ENCODE measurements at regions not wholly inside any gene's neighbourhood (a gene's known extent, or its start where the extent isn't known, plus 50 kb on each side); places are given as distances from the start of the nearest gene placed in this dataset.

GRCh38 chr5:120738568-120738967 is 274.5 kb downstream of the PRR16 start:
- no peak for DNase-seq (ENCODE audit: low read depth)

- no peak for DNase-seq (ENCODE audit: low read depth)
Measured at GRCh38 chr5:120740989-120741388, 276.9 kb downstream of the PRR16 start.

- no peak for DNase-seq (ENCODE audit: low read depth)
Measured at GRCh38 chr5:120748474-120748873, 284.4 kb downstream of the PRR16 start.

GRCh38 chr5:120749737-120750136 is 285.6 kb downstream of the PRR16 start:
- no peak for DNase-seq (ENCODE audit: low read depth)

- DNase-seq (ENCODE audit: low read depth) = no peak
Measured at GRCh38 chr5:120759587-120759986, 295.5 kb downstream of the PRR16 start.

- DNase-seq (ENCODE audit: low read depth) = no peak
Measured at GRCh38 chr5:120761986-120762385, 297.9 kb downstream of the PRR16 start.

DNA sequence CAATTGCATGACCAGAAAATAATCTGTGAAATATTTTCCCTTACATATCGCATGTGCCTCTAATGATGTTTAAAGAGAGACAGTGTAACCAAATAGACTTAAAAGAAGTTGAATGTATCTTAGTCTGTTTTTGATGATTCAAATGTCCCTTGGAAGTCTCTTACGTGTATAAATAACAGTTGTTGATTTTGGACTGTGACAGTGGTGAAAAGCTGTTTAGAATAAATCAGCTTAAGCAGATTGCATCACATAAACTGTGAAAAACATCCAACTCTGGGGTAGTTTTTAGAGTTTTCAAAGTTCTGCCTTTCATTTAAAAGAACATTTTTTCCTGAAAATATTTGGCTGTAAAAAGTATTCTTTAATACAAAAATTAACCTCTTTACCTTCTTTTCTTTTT is 301.1 kb downstream of the PRR16 start:
- no peak for DNase-seq (ENCODE audit: low read depth)

DNA sequence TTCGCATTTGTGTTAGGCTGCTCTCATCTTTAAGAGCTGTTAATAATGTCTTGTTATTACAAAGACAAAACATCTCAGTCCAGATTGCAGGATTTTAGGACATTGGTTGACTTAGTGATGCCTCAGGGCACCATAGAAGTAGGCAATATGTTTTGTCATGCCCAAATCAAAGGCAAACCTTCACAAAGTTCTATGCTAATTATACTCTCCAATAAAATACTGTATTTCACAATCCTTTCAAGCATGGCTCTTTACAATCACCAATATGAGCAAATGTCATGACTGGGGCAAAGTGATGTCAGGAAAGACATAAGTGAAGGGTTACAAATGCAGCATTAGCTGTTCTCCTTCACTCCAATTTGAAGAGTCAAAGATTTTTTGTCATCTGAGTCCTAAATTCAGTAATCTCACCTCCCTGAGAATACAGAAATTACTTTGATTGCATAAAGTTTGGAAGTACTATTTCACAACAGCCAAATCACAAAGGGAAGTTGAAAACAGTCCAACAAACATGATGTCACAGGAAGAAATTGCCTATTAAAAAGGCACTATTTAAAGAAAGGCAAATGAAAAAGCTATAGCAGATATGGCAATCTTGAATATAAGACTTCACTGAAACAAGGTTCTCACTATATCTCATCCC is 303.2 kb downstream of the PRR16 start:
- no peak for DNase-seq (ENCODE audit: low read depth)

GRCh38 chr5:120769312-120769872 is 305.3 kb downstream of the PRR16 start:
- no peak for DNase-seq (ENCODE audit: low read depth)

DNA sequence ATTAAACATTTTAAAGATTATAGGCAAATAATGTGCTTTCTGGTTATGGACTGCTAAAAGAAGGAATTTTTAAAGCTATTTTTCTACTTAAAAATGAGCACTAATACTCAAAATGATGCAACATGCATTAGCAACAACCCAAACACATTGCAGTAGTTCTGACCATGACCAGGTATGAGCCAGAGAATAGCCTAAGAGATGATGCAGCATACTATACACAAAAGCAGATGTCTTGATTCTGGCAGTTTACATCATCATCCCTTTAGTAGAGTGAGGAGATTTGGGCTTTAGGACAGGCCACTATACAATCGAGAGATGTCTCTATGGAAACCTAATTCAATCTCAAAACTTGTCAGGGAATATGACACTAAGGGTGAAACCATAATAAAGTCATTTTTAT is 307.1 kb downstream of the PRR16 start:
- DNase-seq (ENCODE audit: low read depth) = no peak

GRCh38 chr5:120778491-120779484 is 314.7 kb downstream of the PRR16 start:
- no peak for DNase-seq (ENCODE audit: low read depth)

DNA sequence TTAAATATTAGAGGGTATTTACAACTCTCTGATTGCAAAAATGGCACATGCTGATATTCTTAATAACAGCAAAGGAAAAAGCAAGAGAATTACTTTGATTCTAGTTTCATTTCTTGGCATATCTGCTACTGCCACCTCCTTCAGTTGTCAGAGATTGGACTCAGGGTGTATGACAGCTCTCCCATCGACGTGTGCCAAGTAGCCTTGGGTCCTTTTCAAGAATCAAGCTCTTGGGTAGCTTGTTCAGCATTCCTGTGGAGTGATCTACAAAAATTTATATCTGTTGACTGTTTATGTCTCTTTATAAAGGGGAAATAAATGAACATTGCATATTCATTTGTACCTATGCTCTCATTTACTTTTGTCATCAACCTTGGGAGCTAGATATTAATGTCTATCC is 315.6 kb downstream of the PRR16 start:
- DNase-seq (ENCODE audit: low read depth) = no peak

DNA sequence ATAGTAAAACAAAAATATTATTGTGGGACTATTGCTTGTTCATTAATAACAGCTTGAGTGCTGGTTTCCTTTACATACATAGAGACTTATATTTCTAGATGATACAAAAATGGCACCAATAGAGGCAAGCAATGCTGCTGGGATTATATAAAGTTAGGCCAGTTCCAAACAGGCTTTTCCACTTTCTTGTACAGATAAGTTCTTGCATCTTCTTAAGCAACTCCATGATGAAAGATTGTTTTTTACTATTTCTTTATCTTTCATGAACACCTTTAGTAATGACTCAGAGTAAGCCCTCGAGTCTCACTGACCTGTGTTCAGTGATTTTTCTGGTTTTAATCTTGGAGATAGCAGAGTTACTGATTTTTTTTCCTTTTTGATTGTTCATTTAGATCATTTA is 324.4 kb downstream of the PRR16 start:
- DNase-seq (ENCODE audit: low read depth) = no peak

- no peak for DNase-seq (ENCODE audit: low read depth)
Measured at GRCh38 chr5:120789918-120790317, 325.8 kb downstream of the PRR16 start.

GRCh38 chr5:120790339-120790738 is 326.2 kb downstream of the PRR16 start:
- DNase-seq (ENCODE audit: low read depth) = no peak

DNA sequence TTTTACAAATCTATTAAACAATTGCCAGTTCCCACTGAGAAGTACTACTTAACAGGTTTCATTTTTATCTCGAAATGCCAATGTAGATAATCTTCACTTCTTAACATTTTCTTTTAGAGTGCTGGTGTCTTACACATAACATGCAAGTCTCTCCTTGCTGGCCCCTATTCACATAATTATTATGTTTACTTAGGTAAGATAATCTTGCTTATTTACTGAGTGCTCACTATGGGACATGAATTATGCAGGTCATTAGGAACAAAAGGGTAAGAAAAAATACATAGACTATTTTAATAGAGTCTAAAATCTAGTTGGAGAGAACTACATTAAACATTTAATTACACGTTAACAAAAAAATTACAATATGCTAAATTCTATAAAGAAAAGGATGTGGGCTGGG is 328.4 kb downstream of the PRR16 start:
- no peak for DNase-seq (ENCODE audit: low read depth)

DNA sequence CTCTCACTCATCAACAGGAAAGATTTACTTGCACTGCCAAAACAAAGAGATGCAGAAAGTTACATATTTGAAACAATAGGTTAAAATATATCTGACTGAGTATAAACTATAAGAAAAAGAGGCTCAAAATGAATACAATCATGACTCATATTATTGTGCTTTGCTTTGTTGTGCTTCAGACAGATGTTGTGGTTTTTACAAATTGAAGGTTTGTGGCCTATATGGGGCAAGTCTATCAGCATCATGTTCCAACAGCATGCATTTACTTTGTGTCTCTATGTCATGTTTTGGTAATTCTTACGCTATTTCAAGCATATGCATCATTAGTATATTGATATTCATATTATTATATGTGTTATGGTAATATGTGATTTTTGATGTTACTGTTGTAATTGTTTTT is 330.0 kb downstream of the PRR16 start:
- no peak for DNase-seq (ENCODE audit: low read depth)

DNA sequence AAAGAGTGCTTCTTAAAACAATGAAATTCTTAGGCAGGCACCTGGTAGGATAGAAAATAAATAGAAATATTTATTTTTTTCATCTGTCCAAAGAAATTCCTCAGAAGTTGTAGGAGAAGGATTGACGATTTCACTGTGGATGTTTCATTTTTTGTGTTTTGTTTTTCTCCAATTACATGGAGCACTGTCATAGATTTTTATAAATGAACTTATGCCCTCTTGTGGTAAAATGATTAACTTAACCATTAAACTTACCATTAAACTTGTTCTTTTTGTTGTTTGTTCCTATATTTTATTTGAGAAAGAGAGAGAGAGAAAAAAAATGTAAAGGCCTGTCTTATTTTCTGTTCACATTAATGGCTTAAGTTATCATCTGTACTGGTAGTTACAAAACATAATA is 339.2 kb downstream of the PRR16 start:
- DNase-seq (ENCODE audit: low read depth) = peak; percentile 14

DNA sequence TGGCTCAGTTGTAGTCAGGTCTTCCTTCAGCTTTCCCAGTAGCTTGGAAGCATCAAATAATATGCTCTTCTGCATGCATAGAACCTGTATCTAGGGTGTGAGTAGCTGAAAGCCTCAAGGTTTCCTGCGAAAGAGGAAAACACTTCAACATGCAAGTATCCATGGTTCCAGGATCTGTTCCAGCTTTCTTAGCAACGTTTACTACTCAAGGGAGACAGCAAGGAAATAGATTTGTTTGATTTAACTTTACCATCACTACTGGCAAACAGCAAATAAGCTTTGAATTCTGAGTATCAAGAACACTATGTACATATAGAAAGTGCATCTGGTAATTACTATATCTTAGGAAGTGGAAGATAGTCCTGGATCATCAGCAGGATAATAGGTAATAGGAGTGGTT is 341.0 kb downstream of the PRR16 start:
- DNase-seq (ENCODE audit: low read depth) = no peak

DNA sequence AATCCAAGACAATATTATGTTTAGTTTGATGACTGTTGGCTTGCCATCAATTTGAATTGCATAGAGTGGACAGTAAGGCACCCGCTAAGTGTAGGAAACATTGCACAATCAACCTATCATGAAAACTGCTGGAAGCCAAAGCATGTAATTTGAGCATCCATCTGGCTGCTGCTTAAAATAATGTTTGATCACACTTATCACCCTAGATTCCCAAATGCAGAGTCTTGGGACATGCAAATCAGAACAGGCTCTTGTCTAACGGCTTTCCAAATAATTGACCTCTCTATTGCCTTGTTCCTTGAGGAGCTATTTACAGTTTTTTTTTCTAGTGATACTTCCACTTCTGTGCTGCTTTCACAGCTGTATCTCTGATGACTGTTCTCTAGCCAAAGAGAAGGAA is 342.1 kb downstream of the PRR16 start:
- no peak for DNase-seq (ENCODE audit: low read depth)

GRCh38 chr5:120808135-120808534 is 344.0 kb downstream of the PRR16 start:
- DNase-seq (ENCODE audit: low read depth) = no peak

- no peak for DNase-seq (ENCODE audit: low read depth)
Measured at GRCh38 chr5:120808606-120809005, 344.5 kb downstream of the PRR16 start.

All from HT1080 (cell line).